ENCODE measurements at regions not wholly inside any gene's neighbourhood (a gene's known extent, or its start where the extent isn't known, plus 50 kb on each side); places are given as distances from the start of the nearest gene placed in this dataset.

DNA sequence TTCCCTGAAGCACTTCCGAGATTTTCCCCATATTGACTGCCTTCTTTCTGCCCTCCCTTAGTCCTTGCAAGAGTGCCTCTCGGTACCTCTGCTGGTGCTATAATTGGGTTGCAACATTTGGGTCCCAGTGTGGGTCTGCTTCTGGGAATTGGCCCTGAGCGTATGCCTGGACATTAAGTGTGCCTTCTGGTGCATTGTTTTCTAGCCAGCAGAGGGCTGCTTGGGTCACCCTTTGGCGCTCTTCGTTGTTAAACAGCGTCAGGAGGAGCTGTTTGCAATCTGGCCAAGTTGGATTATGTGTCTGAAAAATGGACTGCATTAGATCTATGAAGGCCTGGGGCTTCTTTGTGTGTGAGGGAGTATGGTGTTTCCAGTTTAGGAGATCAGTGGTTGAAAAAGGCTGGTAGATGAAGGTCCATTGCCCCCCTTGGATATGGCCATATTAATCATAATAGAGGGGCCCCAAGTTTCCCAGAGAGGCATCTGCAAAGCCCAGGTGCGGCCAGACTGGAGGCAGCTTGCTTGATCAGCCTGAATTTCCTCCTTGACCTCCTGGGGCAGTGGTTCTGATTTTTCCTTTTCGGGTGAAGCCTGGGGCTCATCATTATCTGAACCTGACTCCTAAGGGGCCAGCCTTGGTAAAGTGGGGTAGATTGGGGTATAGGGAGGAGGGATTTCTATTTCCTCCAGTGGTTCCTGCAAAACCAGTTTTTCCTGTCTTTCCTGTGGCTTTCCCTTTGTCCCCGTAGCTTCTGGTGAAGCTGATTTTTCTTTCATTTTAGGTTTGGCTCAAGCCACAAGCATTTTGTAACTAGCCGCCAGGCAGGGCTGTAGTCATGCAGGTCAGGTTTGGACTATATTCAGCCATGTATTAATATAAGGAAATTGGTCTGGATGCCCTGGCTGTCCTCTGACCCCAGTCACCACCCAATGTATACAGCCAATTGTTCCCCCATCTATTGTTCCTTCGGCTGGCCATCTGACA lies 85.4 kb upstream of the GPR6 start:
- no peaks in the 10 kb centered on the region for H3K9me3 ChIP-seq (ENCODE audit: control insufficient read depth in 4 of 4, low read length in 3 of 4)
- WGBS, result 69% methylated on average over 11 of the region's 11 CpGs
- H3K9ac ChIP-seq (ENCODE audit: low read depth in 1 of 2, low read length in 2 of 2), result no peak overlapping the region
- TF ChIP-seq SP1 (IDR thresholded peaks at IDR 0.05), result peak; percentile 24
- TF ChIP-seq, protein P1, sequence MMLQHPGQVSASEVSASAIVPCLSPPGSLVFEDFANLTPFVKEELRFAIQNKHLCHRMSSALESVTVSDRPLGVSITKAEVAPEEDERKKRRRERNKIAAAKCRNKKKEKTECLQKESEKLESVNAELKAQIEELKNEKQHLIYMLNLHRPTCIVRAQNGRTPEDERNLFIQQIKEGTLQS (IDR thresholded peaks at IDR 0.05), result no peak
- no peak overlapping the region for H3K4me3 ChIP-seq (ENCODE audit: low read depth in 1 of 3, low read length in 3 of 3)
- H3K27ac ChIP-seq (ENCODE audit: low read depth in 1 of 2, low read length in 2 of 2), result no peak overlapping the region
- no peaks in the 10 kb centered on the region for H3K36me3 ChIP-seq (ENCODE audit: control insufficient read depth in 4 of 4, insufficient read depth in 3 of 4, low read depth in 1 of 4, low read length in 3 of 4)
- H3K4me1 ChIP-seq (ENCODE audit: control insufficient read depth in 4 of 4, insufficient read depth in 4 of 4, low read length in 3 of 4), result no peaks in the 10 kb centered on the region
- DNase-seq (ENCODE audit: low spot score), result no peak
- H3K27me3 ChIP-seq (ENCODE audit: control insufficient read depth in 4 of 4, insufficient read depth in 4 of 4, low read length in 3 of 4), result no peaks in the 10 kb centered on the region

DNA sequence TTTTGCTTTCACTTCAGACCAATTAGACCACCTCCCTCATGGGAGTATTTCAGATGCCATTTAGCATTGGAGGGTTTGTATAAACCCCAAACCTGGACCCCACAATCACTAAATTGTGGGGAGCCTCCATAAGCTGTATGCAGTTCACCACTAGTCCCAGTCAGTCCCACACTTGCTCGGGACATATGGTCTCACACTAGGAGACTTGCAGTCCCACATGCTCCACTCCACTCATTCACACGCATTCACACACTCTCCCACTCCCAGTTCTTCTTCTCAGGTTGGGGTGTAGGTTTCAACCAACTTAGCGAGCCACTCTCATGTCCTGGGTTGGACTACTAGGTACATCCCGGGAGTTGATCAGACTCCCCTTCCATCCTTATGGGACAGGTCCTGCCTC lies 84.5 kb upstream of the GPR6 start:
- DNase-seq (ENCODE audit: low spot score), result no peak
- TF ChIP-seq GABPA (IDR thresholded peaks at IDR 0.05 in 1 of 2, conservative IDR thresholded peaks at IDR 0.05 in 1 of 2) (no peak), RAD21 (IDR thresholded peaks at IDR 0.05) (no peak), HNF4G (IDR thresholded peaks at IDR 0.05) (no peak), JUND (IDR thresholded peaks at IDR 0.05) (no peak), TAF1 (conservative IDR thresholded peaks at IDR 0.05) (no peak), SP1 (IDR thresholded peaks at IDR 0.05) (no peak), FOXA1 (IDR thresholded peaks at IDR 0.05) (no peak), NR2F2 (IDR thresholded peaks at IDR 0.05) (no peak), FOXA2 (IDR thresholded peaks at IDR 0.05) (no peak), RXRA (IDR thresholded peaks at IDR 0.05) (no peak), EGR1 (IDR thresholded peaks at IDR 0.05; ENCODE audit: low read depth in 2 of 2) (no peak)
- TF ChIP-seq, protein P1 (IDR thresholded peaks at IDR 0.05), result no peak
- TF ChIP-seq, protein P2, sequence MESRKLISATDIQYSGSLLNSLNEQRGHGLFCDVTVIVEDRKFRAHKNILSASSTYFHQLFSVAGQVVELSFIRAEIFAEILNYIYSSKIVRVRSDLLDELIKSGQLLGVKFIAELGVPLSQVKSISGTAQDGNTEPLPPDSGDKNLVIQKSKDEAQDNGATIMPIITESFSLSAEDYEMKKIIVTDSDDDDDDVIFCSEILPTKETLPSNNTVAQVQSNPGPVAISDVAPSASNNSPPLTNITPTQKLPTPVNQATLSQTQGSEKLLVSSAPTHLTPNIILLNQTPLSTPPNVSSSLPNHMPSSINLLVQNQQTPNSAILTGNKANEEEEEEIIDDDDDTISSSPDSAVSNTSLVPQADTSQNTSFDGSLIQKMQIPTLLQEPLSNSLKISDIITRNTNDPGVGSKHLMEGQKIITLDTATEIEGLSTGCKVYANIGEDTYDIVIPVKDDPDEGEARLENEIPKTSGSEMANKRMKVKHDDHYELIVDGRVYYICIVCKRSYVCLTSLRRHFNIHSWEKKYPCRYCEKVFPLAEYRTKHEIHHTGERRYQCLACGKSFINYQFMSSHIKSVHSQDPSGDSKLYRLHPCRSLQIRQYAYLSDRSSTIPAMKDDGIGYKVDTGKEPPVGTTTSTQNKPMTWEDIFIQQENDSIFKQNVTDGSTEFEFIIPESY (IDR thresholded peaks at IDR 0.05), result no peak
- TF ChIP-seq, protein P3, sequence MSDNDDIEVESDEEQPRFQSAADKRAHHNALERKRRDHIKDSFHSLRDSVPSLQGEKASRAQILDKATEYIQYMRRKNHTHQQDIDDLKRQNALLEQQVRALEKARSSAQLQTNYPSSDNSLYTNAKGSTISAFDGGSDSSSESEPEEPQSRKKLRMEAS (IDR thresholded peaks at IDR 0.05), result no peak
- TF ChIP-seq, protein P4, sequence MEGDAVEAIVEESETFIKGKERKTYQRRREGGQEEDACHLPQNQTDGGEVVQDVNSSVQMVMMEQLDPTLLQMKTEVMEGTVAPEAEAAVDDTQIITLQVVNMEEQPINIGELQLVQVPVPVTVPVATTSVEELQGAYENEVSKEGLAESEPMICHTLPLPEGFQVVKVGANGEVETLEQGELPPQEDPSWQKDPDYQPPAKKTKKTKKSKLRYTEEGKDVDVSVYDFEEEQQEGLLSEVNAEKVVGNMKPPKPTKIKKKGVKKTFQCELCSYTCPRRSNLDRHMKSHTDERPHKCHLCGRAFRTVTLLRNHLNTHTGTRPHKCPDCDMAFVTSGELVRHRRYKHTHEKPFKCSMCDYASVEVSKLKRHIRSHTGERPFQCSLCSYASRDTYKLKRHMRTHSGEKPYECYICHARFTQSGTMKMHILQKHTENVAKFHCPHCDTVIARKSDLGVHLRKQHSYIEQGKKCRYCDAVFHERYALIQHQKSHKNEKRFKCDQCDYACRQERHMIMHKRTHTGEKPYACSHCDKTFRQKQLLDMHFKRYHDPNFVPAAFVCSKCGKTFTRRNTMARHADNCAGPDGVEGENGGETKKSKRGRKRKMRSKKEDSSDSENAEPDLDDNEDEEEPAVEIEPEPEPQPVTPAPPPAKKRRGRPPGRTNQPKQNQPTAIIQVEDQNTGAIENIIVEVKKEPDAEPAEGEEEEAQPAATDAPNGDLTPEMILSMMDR (IDR thresholded peaks at IDR 0.05; ENCODE audit: low read depth, low read length, missing input control), result no peak
- TF ChIP-seq, protein P5, sequence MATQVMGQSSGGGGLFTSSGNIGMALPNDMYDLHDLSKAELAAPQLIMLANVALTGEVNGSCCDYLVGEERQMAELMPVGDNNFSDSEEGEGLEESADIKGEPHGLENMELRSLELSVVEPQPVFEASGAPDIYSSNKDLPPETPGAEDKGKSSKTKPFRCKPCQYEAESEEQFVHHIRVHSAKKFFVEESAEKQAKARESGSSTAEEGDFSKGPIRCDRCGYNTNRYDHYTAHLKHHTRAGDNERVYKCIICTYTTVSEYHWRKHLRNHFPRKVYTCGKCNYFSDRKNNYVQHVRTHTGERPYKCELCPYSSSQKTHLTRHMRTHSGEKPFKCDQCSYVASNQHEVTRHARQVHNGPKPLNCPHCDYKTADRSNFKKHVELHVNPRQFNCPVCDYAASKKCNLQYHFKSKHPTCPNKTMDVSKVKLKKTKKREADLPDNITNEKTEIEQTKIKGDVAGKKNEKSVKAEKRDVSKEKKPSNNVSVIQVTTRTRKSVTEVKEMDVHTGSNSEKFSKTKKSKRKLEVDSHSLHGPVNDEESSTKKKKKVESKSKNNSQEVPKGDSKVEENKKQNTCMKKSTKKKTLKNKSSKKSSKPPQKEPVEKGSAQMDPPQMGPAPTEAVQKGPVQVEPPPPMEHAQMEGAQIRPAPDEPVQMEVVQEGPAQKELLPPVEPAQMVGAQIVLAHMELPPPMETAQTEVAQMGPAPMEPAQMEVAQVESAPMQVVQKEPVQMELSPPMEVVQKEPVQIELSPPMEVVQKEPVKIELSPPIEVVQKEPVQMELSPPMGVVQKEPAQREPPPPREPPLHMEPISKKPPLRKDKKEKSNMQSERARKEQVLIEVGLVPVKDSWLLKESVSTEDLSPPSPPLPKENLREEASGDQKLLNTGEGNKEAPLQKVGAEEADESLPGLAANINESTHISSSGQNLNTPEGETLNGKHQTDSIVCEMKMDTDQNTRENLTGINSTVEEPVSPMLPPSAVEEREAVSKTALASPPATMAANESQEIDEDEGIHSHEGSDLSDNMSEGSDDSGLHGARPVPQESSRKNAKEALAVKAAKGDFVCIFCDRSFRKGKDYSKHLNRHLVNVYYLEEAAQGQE (IDR thresholded peaks at IDR 0.05), result no peak
- Histone ChIP-seq H3K4me1 (ENCODE audit: control insufficient read depth in 4 of 4, insufficient read depth in 4 of 4, low read length in 3 of 4) (no peaks in the 10 kb centered on the region), H3K27ac (ENCODE audit: low read depth in 1 of 2, low read length in 2 of 2) (peak overlapping the region; percentile 1 to 30), H3K36me3 (ENCODE audit: control insufficient read depth in 4 of 4, insufficient read depth in 3 of 4, low read depth in 1 of 4, low read length in 3 of 4) (no peaks in the 10 kb centered on the region), H3K9me3 (ENCODE audit: control insufficient read depth in 4 of 4, low read length in 3 of 4) (no peaks in the 10 kb centered on the region), H3K27me3 (ENCODE audit: control insufficient read depth in 4 of 4, insufficient read depth in 4 of 4, low read length in 3 of 4) (no peaks in the 10 kb centered on the region), H3K9ac (ENCODE audit: low read depth in 1 of 2, low read length in 2 of 2) (no peak overlapping the region), H3K4me3 (ENCODE audit: low read depth in 1 of 3, low read length in 3 of 3) (no peak overlapping the region)
- WGBS, result 92% methylated on average over 4 of the region's 4 CpGs

Data from liver (tissue), 8 donors.